ENCODE measurements at regions not wholly inside any gene's neighbourhood (a gene's known extent, or its start where the extent isn't known, plus 50 kb on each side); places are given as distances from the start of the nearest gene placed in this dataset.

DNA sequence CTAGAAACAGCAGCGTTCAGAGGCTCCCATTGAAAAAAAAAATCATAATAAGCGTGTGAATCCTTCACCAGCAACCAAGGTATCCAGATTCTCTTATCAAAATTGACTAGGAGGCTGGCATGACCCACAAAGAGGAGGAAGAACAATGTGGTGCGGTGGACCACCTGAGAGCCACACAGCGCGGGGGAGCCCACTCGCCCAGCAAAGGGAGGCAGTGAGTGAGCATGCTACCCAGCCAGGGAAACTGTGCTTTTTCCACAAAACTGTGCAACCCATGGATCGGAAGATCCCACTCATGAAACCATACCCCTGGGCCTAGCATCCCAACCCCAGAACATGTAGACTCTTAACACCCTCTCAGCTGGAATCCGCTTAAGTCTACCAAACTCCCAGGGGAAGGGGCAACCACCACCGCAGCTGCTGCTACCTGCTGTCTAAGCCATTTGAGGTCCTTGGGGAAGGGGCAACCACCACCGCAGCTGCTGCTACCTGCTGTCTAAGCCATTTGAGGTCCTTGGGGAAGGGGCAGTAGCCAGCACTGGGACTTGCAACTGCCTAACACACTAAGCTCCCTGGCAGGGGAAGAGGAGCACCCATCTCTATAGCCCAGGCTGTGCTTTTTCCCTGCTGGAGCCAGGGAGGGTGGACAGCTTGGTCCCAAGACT lies 102.8 kb upstream of the CLDN18 start:
- DNase-seq (no peak), ATAC-seq (ENCODE audit: insufficient read depth, low FRiP score) (no peak)
- H3K9ac ChIP-seq (ENCODE audit: insufficient read depth in 1 of 2, low read length in 2 of 2) = no peak overlapping the region

DNA sequence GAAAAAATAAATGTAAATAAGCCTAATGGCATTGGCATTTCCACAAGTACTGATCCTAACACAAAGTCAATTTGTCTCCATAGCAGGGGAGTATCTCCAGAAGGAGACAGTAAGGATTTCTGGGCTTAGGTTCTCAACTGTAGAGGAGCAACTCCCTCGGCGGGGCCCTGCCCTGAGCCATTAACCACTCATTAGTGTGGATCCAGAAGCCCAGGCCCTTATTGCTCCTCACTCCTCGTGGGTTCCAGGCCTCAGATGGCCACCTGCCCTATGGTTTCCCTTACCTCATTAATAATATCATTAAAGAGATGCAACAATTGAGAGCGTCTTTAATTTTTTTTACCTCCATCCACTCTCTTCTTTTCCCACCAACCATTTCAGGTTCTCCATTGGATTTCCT lies 85.3 kb upstream of the CLDN18 start:
- WGBS, 2 donors = 83 to 86% methylated on average over 4 of the region's 4 CpGs

More for the DNA sequence above, 102.8 kb upstream of the CLDN18 start:
- H3K27ac ChIP-seq (ENCODE audit: low read depth in 1 of 2, low read length in 1 of 2) = no peak overlapping the region
- H3K36me3 ChIP-seq (ENCODE audit: control insufficient read depth in 4 of 4, insufficient read depth in 4 of 4, low read length in 4 of 4) = no peaks in the 10 kb centered on the region
- H3K27me3 ChIP-seq (ENCODE audit: control insufficient read depth in 3 of 3, insufficient read depth in 3 of 3, low read length in 2 of 3) = no peaks in the 10 kb centered on the region
- no peak overlapping the region for H3K4me3 ChIP-seq
- no peaks in the 10 kb centered on the region for H3K4me1 ChIP-seq (ENCODE audit: control insufficient read depth in 5 of 5, insufficient read depth in 5 of 5, low read length in 5 of 5)
- H3K9me3 ChIP-seq (ENCODE audit: control insufficient read depth in 4 of 4, insufficient read depth in 3 of 4, low read length in 3 of 4) = peaks cover 0 to 18% (median 2%) of the 10 kb centered on the region in 4 donors
- WGBS, 2 donors = 95% methylated on average over 10 of the region's 10 CpGs
- TF ChIP-seq, protein P1, sequence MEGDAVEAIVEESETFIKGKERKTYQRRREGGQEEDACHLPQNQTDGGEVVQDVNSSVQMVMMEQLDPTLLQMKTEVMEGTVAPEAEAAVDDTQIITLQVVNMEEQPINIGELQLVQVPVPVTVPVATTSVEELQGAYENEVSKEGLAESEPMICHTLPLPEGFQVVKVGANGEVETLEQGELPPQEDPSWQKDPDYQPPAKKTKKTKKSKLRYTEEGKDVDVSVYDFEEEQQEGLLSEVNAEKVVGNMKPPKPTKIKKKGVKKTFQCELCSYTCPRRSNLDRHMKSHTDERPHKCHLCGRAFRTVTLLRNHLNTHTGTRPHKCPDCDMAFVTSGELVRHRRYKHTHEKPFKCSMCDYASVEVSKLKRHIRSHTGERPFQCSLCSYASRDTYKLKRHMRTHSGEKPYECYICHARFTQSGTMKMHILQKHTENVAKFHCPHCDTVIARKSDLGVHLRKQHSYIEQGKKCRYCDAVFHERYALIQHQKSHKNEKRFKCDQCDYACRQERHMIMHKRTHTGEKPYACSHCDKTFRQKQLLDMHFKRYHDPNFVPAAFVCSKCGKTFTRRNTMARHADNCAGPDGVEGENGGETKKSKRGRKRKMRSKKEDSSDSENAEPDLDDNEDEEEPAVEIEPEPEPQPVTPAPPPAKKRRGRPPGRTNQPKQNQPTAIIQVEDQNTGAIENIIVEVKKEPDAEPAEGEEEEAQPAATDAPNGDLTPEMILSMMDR (IDR thresholded peaks at IDR 0.05; ENCODE audit: control extremely low read depth, extremely low read depth) = no peak

DNA sequence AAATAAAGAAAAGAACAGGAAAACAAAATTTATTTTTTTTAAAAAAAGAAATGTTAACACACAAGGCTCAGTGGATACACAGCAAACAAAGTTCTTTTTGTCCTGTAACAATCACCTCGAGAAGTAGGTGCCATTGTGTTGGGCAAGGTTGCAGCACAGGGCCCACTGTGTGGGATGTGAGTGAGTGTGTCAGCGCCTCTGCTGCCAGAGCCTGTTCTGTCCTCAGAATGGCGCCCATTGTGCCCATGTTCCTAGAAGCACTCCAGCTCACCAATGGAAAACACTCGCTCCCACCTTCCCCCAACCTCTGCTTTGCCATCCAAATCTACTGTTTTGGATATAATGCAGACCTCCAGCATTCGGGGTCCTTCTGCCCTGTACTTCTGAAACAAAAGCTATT lies 84.9 kb upstream of the CLDN18 start:
- Histone ChIP-seq H3K27me3 (ENCODE audit: control insufficient read depth in 3 of 3, insufficient read depth in 3 of 3, low read length in 2 of 3) (no peaks in the 10 kb centered on the region), H3K9ac (ENCODE audit: insufficient read depth in 1 of 2, low read length in 2 of 2) (no peak overlapping the region), H3K36me3 (ENCODE audit: control insufficient read depth in 4 of 4, insufficient read depth in 4 of 4, low read length in 4 of 4) (no peaks in the 10 kb centered on the region), H3K9me3 (ENCODE audit: control insufficient read depth in 4 of 4, insufficient read depth in 3 of 4, low read length in 3 of 4) (no peaks in the 10 kb centered on the region), H3K4me1 (ENCODE audit: control insufficient read depth in 5 of 5, insufficient read depth in 5 of 5, low read length in 5 of 5) (no peaks in the 10 kb centered on the region), H3K27ac (ENCODE audit: low read depth in 1 of 2, low read length in 1 of 2) (no peak overlapping the region), H3K4me3 (no peak overlapping the region)
- WGBS, 2 donors = 82 to 87% methylated on average over 5 of the region's 5 CpGs
- TF ChIP-seq, protein P1 (IDR thresholded peaks at IDR 0.05; ENCODE audit: control extremely low read depth, extremely low read depth) = no peak
- ATAC-seq (ENCODE audit: insufficient read depth, low FRiP score) = no peak
- DNase-seq = no peak

More for the DNA sequence above, 85.3 kb upstream of the CLDN18 start:
- TF ChIP-seq, protein P1 (IDR thresholded peaks at IDR 0.05; ENCODE audit: control extremely low read depth, extremely low read depth) = no peak
- Histone ChIP-seq H3K27me3 (ENCODE audit: control insufficient read depth in 3 of 3, insufficient read depth in 3 of 3, low read length in 2 of 3) (no peaks in the 10 kb centered on the region), H3K4me1 (ENCODE audit: control insufficient read depth in 5 of 5, insufficient read depth in 5 of 5, low read length in 5 of 5) (no peaks in the 10 kb centered on the region), H3K36me3 (ENCODE audit: control insufficient read depth in 4 of 4, insufficient read depth in 4 of 4, low read length in 4 of 4) (no peaks in the 10 kb centered on the region), H3K9me3 (ENCODE audit: control insufficient read depth in 4 of 4, insufficient read depth in 3 of 4, low read length in 3 of 4) (no peaks in the 10 kb centered on the region), H3K4me3 (no peak overlapping the region), H3K27ac (ENCODE audit: low read depth in 1 of 2, low read length in 1 of 2) (no peak overlapping the region), H3K9ac (ENCODE audit: insufficient read depth in 1 of 2, low read length in 2 of 2) (no peak overlapping the region)
- ATAC-seq (ENCODE audit: insufficient read depth, low FRiP score) (no peak), DNase-seq (no peak)

DNA sequence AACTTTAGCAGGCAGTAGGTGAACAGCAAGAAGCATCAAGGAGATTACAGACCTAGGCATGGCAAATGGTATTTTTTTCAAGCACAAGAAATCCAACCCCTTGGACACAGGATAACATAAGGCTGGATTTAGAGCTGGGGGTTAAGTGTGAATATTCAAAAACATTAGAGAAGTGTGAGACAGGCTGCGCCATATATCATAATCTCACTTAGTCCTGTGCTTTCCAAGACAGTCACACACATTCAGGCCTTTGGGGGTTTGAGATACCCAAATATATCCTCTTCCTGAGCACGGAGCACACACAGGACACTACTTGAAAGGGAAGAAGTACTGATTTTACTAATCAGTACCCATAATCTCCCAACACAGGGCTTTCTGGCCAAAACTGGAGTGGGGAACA lies 83.0 kb upstream of the CLDN18 start:
- Histone ChIP-seq H3K27me3 (ENCODE audit: control insufficient read depth in 3 of 3, insufficient read depth in 3 of 3, low read length in 2 of 3) (no peaks in the 10 kb centered on the region), H3K9ac (ENCODE audit: insufficient read depth in 1 of 2, low read length in 2 of 2) (no peak overlapping the region), H3K4me3 (no peak overlapping the region), H3K27ac (ENCODE audit: low read depth in 1 of 2, low read length in 1 of 2) (no peak overlapping the region), H3K4me1 (ENCODE audit: control insufficient read depth in 5 of 5, insufficient read depth in 5 of 5, low read length in 5 of 5) (no peaks in the 10 kb centered on the region), H3K36me3 (ENCODE audit: control insufficient read depth in 4 of 4, insufficient read depth in 4 of 4, low read length in 4 of 4) (no peaks in the 10 kb centered on the region), H3K9me3 (ENCODE audit: control insufficient read depth in 4 of 4, insufficient read depth in 3 of 4, low read length in 3 of 4) (no peaks in the 10 kb centered on the region)
- TF ChIP-seq, protein P1 (IDR thresholded peaks at IDR 0.05; ENCODE audit: control extremely low read depth, extremely low read depth) = no peak
- DNase-seq (no peak), ATAC-seq (ENCODE audit: insufficient read depth, low FRiP score) (no peak)
- WGBS, 2 donors = 81 to 86% methylated on average over 2 of the region's 2 CpGs
